ENCODE measurements at regions not wholly inside any gene's neighbourhood (a gene's known extent, or its start where the extent isn't known, plus 50 kb on each side); places are given as distances from the start of the nearest gene placed in this dataset.

DNA sequence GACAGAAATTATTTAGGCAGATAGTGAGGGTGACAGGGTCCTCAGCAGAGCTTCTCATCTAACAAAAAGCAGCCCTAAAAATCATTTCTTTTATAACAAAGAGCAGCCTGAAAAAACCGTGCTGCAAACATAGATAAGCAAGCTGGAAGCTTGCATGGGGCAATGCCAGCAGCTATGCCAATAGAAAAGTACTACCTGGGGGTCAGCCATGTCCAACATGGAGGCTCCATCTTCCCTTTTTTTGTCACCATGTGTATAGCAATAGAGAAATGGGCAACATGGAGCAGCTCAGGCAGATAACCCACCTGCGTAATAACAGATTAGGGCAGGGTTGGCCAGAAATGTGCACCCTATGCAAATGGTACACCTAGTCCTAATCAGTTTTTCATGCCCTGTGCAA, 57.4 kb upstream of the IGLL5 start:
- TF ChIP-seq POLR2A (IDR thresholded peaks at IDR 0.05) (no peak), CTCF (IDR thresholded peaks at IDR 0.05) (no peak), POLR2AphosphoS5 (IDR thresholded peaks at IDR 0.05; ENCODE audit: insufficient read depth in 1 of 2, low read depth in 1 of 2) (no peak)
